Adrenal gland (tissue), 9 donors: ENCODE measurements at regions not wholly inside any gene's neighbourhood (a gene's known extent, or its start where the extent isn't known, plus 50 kb on each side); places are given as distances from the start of the nearest gene placed in this dataset.
A peak's percentile ranks its signal among the peaks of the same experiment; 100 is the strongest.

ENCODE experiments used
- DNase-seq, 7 donors: peaks; one replicate each; pipeline ENCODE4 v3.0.0-alpha.2; 2019 to 2020
- H3K27ac ChIP-seq, 5 donors: fragments of 200-600 bp; sonication (generic) in 4 of 5; 1 replicate in 3 of 5; 2 replicates in 2 of 5; pipeline versions ENCODE4 v1.5.1 to v1.8.0; 2016 to 2020; ENCODE audit warnings: mild to moderate bottlenecking in 1 of 5
- H3K27me3 ChIP-seq: fragments of 200-600 bp; 2 replicates; pipeline ENCODE4 v1.8.0; 2021
- H3K36me3 ChIP-seq, 2 donors: fragments of 200-600 bp; replicated peaks in 1 of 2; 1 replicate in 1 of 2; 2 replicates in 1 of 2; pipeline versions ENCODE4 v1.5.1 to v1.8.0; 2018 to 2022
- H3K4me1 ChIP-seq, 2 donors: fragments of 200-600 bp; replicated peaks in 1 of 2; 1 replicate in 1 of 2; 2 replicates in 1 of 2; pipeline versions ENCODE4 v1.5.1 to v1.8.0; 2018 to 2021
- H3K4me3 ChIP-seq, 4 donors: fragments of 200-600 bp; sonication (generic) in 3 of 4; one replicate each; pipeline ENCODE4 v1.5.1; 2016 to 2018
- H3K9me3 ChIP-seq, 3 donors: fragments of 200-600 bp; sonication (generic) in 1 of 3; replicated peaks in 1 of 3; 1 replicate in 2 of 3; 2 replicates in 1 of 3; pipeline versions ENCODE4 v1.5.1 to v1.8.0; 2016 to 2021
- CTCF ChIP-seq, 6 experiments: fragments of 450-650 bp in 4 of 6; fragments of 200-600 bp in 2 of 6; sonication (generic) in 1 of 6; IDR thresholded peaks; 1 replicate in 5 of 6; 2 replicates in 1 of 6; pipeline versions ENCODE4 v1.5.1 to v1.8.0; 2016 to 2021; ENCODE audit warnings: antibody characterized with exemption in 6 of 6, mild to moderate bottlenecking in 2 of 6, moderate library complexity in 1 of 6
- POLR2A ChIP-seq, 2 donors: fragments of 450-650 bp; IDR thresholded peaks; one replicate each; pipeline ENCODE4 v1.6.1; 2017; ENCODE audit warnings: antibody characterized with exemption in 2 of 2, mild to moderate bottlenecking in 2 of 2, moderate library complexity in 1 of 2
- WGBS, 4 donors: extraction: QIAGEN DNeasy Blood & Tissue Kit in 2 of 4; methylation state at CpG; one replicate each; pipeline versions ENCODE4 v1.1.5 to v1.1.7; 2013 to 2017; 5-methylcytosine and 5-hydroxymethylcytosine counted together
- intact Hi-C, 2 donors: fragments of 100-400 bp; cut with DNase I; formaldehyde crosslinking; loops; one replicate each; pipeline versions ENCODE4 v1.14.1 to v1.15.0; 2022 to 2023
- donor health status: healthy with polysubstance abuse.
- donor health status: Bipolar disorder and iron deficiency.
- donor health status: DM: yes; HTN: yes; CAD: no.
- donor health status: DM: no; HTN: no; CAD: no.
- donor health status: DM: no; HTN: no; CAD: no.

GRCh38 chr2:66830881-66831280 lies 396.0 kb downstream of the MEIS1 start:
- intact Hi-C loops, result no loop called here
- no peak for DNase-seq
- TF ChIP-seq POLR2A (IDR thresholded peaks at IDR 0.05) (no peak), CTCF (IDR thresholded peaks at IDR 0.05) (no peak)
- WGBS, 4 donors, result 76 to 90% (median 81%) methylated on average over 2 to 3 of the region's 3 CpGs
- no peaks in the 10 kb centered on the region for H3K9me3 ChIP-seq
- no peaks in the 10 kb centered on the region for H3K36me3 ChIP-seq
- no peaks in the 10 kb centered on the region for H3K27me3 ChIP-seq
- no peaks in the 10 kb centered on the region for H3K4me1 ChIP-seq
- H3K27ac ChIP-seq, result no peak overlapping the region
- H3K4me3 ChIP-seq, result no peak overlapping the region

DNA sequence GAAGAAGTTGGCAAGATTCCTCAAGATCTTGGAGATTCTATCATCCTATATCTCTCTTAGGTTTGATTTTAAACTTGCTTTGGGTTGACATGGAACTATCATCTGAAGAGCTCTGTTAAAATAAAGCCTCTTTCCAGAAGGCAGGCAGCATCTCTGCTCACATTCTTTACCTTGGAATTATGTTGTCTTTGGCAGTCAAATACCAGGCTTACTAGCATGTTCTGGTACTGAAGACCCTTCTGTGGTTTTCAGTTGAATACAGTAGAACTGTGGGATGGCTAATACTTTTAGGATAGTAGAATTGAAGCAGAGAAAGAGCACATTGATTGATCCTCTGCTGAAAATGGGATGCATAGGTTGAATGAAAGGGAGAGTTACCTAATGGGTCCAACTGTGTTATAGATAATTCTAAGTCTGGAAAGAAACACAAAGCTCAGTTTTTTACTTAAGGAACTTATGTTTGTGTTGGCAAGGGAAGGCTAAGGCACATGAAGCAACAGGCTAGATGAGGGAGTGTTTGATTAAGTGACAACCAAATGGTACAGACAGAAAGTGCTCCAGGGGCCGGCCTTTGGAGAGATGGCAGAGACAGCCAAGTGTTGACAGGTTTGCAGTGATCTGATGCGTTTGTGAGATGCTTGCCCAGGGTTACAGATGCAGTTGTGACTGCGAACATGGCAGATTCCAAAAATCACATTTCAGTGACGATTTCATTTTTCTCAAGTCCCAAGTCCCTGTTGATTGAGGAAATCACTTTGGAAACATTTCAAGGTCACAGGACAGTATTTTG lies 397.9 kb downstream of the MEIS1 start:
- Histone ChIP-seq H3K4me3 (no peak overlapping the region), H3K27ac (no peak overlapping the region), H3K27me3 (no peaks in the 10 kb centered on the region), H3K9me3 (no peaks in the 10 kb centered on the region), H3K36me3 (no peaks in the 10 kb centered on the region), H3K4me1 (no peaks in the 10 kb centered on the region)
- 35 to 61% (median 49%) methylated on average over 4 of the region's 4 CpGs for WGBS, 4 donors
- no peak for TF ChIP-seq CTCF (IDR thresholded peaks at IDR 0.05)
- TF ChIP-seq POLR2A (IDR thresholded peaks at IDR 0.05), result no peak
- DNase-seq, result peak in 3 of 7 donors; percentile 7 to 60 (median 25)
- intact Hi-C loops, result no loop called here

DNA sequence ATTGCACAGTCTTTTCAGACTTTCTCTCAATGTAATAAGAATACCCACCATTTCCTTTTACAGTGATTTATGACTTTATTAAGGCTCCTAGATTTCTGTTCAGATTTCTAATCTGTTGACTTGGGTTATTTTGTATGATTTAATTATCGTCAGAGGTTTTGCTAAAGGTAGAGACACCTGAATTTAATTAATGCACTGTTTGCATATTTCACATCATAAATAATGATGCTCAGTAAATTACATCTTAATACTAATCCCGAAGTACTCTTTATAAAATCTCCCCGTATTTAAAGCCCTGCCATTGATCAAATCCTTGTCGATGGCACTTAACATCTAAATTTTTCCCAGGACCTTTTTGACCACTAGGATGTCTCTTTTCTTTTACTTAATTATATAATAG lies 399.9 kb downstream of the MEIS1 start:
- intact Hi-C loops, result no loop called here
- no peaks in the 10 kb centered on the region for H3K36me3 ChIP-seq
- 93 to 98% (median 95%) methylated on average over 4 of the region's 4 CpGs for WGBS, 4 donors
- H3K4me1 ChIP-seq, result no peaks in the 10 kb centered on the region
- H3K27ac ChIP-seq, result no peak overlapping the region
- no peak for DNase-seq
- no peak for TF ChIP-seq CTCF (IDR thresholded peaks at IDR 0.05)
- no peak for TF ChIP-seq POLR2A (IDR thresholded peaks at IDR 0.05)
- no peaks in the 10 kb centered on the region for H3K27me3 ChIP-seq
- no peaks in the 10 kb centered on the region for H3K9me3 ChIP-seq
- H3K4me3 ChIP-seq, result no peak overlapping the region

- 43 to 60% (median 54%) methylated on average over 1 of the region's 1 CpG for WGBS, 4 donors
- no peak for DNase-seq
- H3K36me3 ChIP-seq, result no peaks in the 10 kb centered on the region
- no peak overlapping the region for H3K27ac ChIP-seq
- TF ChIP-seq POLR2A (IDR thresholded peaks at IDR 0.05) (no peak), CTCF (IDR thresholded peaks at IDR 0.05) (no peak)
- peaks cover 0 to 5% of the 10 kb centered on the region in 2 donors for H3K4me1 ChIP-seq
- no peaks in the 10 kb centered on the region for H3K9me3 ChIP-seq
- intact Hi-C loops, result no loop called here
- H3K4me3 ChIP-seq, result no peak overlapping the region
- H3K27me3 ChIP-seq, result no peaks in the 10 kb centered on the region
Measured at GRCh38 chr2:66836851-66837250, 401.9 kb downstream of the MEIS1 start.
